ENCODE measurements at regions not wholly inside any gene's neighbourhood (a gene's known extent, or its start where the extent isn't known, plus 50 kb on each side); places are given as distances from the start of the nearest gene placed in this dataset.
"Not testable (repeated sequence)": the region's sequence is repeated elsewhere in the genome, so short reads cannot be mapped to it uniquely, and the experiment has no call there.

DNA sequence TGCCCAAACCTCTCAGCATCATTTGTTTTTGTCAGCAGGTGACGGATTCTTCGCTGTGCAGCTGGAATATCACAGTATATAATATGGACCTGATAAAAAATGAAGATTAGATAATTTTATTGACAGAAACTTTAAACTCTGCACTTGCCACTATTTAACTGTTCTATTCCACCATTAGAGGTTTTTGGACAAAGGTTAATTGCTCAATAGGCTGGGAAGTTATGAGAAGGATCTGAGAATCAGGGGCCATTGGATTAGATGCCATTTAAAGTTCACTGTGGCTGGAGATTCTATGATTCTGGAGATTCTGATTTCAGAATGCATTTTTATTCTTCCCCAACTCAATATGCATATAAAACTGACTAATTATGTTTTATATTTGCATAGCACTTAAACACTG, 59.8 kb upstream of the ANXA1 start:
- H3K27ac ChIP-seq (ENCODE audit: low read depth, low read length, poor library complexity, severe bottlenecking): no peak overlapping the region
- no peak overlapping the region for H2AFZ ChIP-seq (ENCODE audit: low read length)
- no peaks in the 10 kb centered on the region for H3K36me3 ChIP-seq (ENCODE audit: insufficient read depth, low read length)
- H3K4me1 ChIP-seq (ENCODE audit: insufficient read depth, low read length, poor library complexity, severe bottlenecking): no peaks in the 10 kb centered on the region
- intact Hi-C loops (cut with micrococcal nuclease; ENCODE audit: unreplicated experiment): no loop called here
- H3K4me3 ChIP-seq (ENCODE audit: low read depth, low read length, poor library complexity, severe bottlenecking): no peak overlapping the region
- no TSS peak for BruUV-seq (replicated peaks)
- no peak overlapping the region for H3K4me2 ChIP-seq (ENCODE audit: low read length)
- no peaks in the 10 kb centered on the region for H3K79me2 ChIP-seq (ENCODE audit: insufficient read depth, low read depth, low read length)
- ChIA-PET CTCF (ENCODE audit: unreplicated experiment) (no interaction called here), POLR2A (interaction anchor here (0.8 kb wide), 1 partner anchor 66 kb away, joined by 3 read pairs; no protein-coding TSS in a partner anchor)
- H4K20me1 ChIP-seq (ENCODE audit: insufficient read depth, low read length): no peaks in the 10 kb centered on the region
- TF ChIP-seq, protein P1, sequence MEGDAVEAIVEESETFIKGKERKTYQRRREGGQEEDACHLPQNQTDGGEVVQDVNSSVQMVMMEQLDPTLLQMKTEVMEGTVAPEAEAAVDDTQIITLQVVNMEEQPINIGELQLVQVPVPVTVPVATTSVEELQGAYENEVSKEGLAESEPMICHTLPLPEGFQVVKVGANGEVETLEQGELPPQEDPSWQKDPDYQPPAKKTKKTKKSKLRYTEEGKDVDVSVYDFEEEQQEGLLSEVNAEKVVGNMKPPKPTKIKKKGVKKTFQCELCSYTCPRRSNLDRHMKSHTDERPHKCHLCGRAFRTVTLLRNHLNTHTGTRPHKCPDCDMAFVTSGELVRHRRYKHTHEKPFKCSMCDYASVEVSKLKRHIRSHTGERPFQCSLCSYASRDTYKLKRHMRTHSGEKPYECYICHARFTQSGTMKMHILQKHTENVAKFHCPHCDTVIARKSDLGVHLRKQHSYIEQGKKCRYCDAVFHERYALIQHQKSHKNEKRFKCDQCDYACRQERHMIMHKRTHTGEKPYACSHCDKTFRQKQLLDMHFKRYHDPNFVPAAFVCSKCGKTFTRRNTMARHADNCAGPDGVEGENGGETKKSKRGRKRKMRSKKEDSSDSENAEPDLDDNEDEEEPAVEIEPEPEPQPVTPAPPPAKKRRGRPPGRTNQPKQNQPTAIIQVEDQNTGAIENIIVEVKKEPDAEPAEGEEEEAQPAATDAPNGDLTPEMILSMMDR (conservative IDR thresholded peaks at IDR 0.05; ENCODE audit: low read length): no peak
- no peak for TF ChIP-seq EZH2phosphoT487 (IDR thresholded peaks at IDR 0.05; ENCODE audit: borderline replicate concordance, low read depth, low read length)
- H3K9me2 ChIP-seq (ENCODE audit: insufficient read depth, low read length): no peaks in the 10 kb centered on the region
- no peak for DNase-seq (ENCODE audit: low spot score)
- no peaks in the 10 kb centered on the region for H3K9me3 ChIP-seq (ENCODE audit: low read length)

DNA sequence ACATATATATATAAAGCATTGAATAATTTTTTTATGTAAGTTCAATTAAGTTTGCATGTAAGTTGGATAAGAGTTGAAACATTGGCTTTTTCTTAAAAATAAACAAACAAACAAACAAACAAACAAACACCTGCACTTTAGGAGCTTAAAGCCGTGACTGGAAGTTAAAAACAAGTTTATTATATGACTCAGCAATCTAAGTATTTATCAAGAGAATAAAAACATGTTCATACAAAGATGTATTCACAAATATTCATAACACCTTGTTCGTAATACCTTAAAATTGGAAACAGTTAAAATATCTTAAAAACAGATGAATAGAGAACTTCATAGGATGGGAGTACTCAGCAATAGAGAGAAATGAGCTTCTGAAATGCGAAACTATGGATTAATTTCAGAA, 61.5 kb upstream of the ANXA1 start:
- CTCF ChIA-PET (ENCODE audit: unreplicated experiment): no interaction called here
- Histone ChIP-seq H3K27ac (ENCODE audit: low read depth, low read length, poor library complexity, severe bottlenecking) (no peak overlapping the region), H3K4me3 (ENCODE audit: low read depth, low read length, poor library complexity, severe bottlenecking) (no peak overlapping the region), H3K4me2 (ENCODE audit: low read length) (no peak overlapping the region), H3K79me2 (ENCODE audit: insufficient read depth, low read depth, low read length) (no peaks in the 10 kb centered on the region), H3K36me3 (ENCODE audit: insufficient read depth, low read length) (no peaks in the 10 kb centered on the region), H4K20me1 (ENCODE audit: insufficient read depth, low read length) (no peaks in the 10 kb centered on the region), H3K9me2 (ENCODE audit: insufficient read depth, low read length) (no peaks in the 10 kb centered on the region), H2AFZ (ENCODE audit: low read length) (no peak overlapping the region), H3K4me1 (ENCODE audit: insufficient read depth, low read length, poor library complexity, severe bottlenecking) (no peaks in the 10 kb centered on the region), H3K9me3 (ENCODE audit: low read length) (no peaks in the 10 kb centered on the region)
- no peak for DNase-seq (ENCODE audit: low spot score)
- POLR2A ChIA-PET: interaction anchor here (0.7 kb wide), 1 partner anchor 40 kb away, joined by 3 read pairs; no protein-coding TSS in a partner anchor
- no peak for TF ChIP-seq EZH2phosphoT487 (IDR thresholded peaks at IDR 0.05; ENCODE audit: borderline replicate concordance, low read depth, low read length)
- TF ChIP-seq, protein P1 (conservative IDR thresholded peaks at IDR 0.05; ENCODE audit: low read length): no peak
- BruUV-seq (replicated peaks): no TSS peak
- intact Hi-C loops (cut with micrococcal nuclease; ENCODE audit: unreplicated experiment): no loop called here

DNA sequence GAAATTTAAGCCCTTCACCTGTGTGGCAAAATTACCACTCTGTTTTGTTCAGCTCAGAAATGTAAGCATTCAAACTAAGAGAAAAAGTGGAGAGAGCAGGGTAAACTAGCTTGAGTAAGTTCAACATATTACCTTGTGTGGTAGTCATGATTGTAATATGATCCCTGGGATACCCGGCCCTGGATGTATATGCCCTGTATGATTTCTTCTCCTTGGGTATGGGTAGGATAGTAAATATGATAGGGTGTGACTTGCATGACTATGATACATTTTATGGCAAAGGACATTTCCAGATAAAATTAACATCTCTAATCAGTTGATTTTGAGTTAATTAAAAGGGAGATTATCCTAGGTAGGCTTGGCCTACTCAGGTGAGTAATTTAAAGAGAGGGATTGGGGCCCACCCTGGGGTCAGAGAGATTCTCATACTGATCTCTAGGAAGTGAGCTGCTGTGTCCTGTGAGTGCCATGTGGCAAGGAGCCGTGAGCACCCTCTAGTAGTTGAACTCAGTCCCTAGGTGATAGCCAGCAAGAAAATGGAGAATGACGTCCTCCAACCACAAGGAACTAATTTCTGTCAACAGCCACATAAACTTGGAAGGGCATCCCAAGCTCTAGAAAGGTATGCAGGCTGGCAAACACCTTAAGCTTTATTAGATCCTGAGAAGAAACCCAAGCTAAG, 62.2 kb upstream of the ANXA1 start:
- Histone ChIP-seq H3K36me3 (ENCODE audit: insufficient read depth, low read length) (no peaks in the 10 kb centered on the region), H4K20me1 (ENCODE audit: insufficient read depth, low read length) (no peaks in the 10 kb centered on the region), H2AFZ (ENCODE audit: low read length) (no peak overlapping the region), H3K4me3 (ENCODE audit: low read depth, low read length, poor library complexity, severe bottlenecking) (no peak overlapping the region), H3K9me3 (ENCODE audit: low read length) (no peaks in the 10 kb centered on the region), H3K4me1 (ENCODE audit: insufficient read depth, low read length, poor library complexity, severe bottlenecking) (no peaks in the 10 kb centered on the region), H3K4me2 (ENCODE audit: low read length) (no peak overlapping the region), H3K9me2 (ENCODE audit: insufficient read depth, low read length) (no peaks in the 10 kb centered on the region), H3K79me2 (ENCODE audit: insufficient read depth, low read depth, low read length) (no peaks in the 10 kb centered on the region), H3K27ac (ENCODE audit: low read depth, low read length, poor library complexity, severe bottlenecking) (no peak overlapping the region)
- TF ChIP-seq EZH2phosphoT487 (IDR thresholded peaks at IDR 0.05; ENCODE audit: borderline replicate concordance, low read depth, low read length): no peak
- TF ChIP-seq, protein P1 (conservative IDR thresholded peaks at IDR 0.05; ENCODE audit: low read length): no peak
- ChIA-PET CTCF (ENCODE audit: unreplicated experiment) (no interaction called here), POLR2A (interaction anchor here (0.7 kb wide), 1 partner anchor 40 kb away, joined by 3 read pairs; no protein-coding TSS in a partner anchor)
- no peak for DNase-seq (ENCODE audit: low spot score)
- no TSS peak for BruUV-seq (replicated peaks)
- intact Hi-C loops (cut with micrococcal nuclease; ENCODE audit: unreplicated experiment): loop anchor here (1.0 kb wide), 1 partner anchor 10 kb away; no protein-coding TSS in a partner anchor

DNA sequence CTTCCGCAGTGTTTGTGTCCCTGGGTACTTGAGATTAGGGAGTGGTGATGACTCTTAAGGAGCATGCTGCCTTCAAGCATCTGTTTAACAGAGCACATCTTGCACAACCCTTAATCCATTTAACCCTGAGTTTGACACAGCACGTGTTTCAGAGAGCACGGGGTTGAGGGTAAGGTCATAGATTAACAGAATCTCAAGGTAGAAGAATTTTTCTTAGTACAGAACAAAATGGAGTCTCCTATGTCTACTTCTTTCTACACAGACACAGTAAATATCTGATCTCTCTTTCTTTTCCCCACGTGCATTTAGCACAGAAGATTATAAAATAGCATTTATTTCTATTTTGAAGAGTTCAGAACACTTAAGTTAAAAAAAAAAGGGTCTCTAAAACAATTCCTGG, 63.8 kb upstream of the ANXA1 start:
- H3K79me2 ChIP-seq (ENCODE audit: insufficient read depth, low read depth, low read length); POLR2A ChIA-PET; intact Hi-C loops (cut with micrococcal nuclease; ENCODE audit: unreplicated experiment); H3K9me3 ChIP-seq (ENCODE audit: low read length); H3K36me3 ChIP-seq (ENCODE audit: insufficient read depth, low read length); H3K4me1 ChIP-seq (ENCODE audit: insufficient read depth, low read length, poor library complexity, severe bottlenecking); H3K4me3 ChIP-seq (ENCODE audit: low read depth, low read length, poor library complexity, severe bottlenecking); H3K27ac ChIP-seq (ENCODE audit: low read depth, low read length, poor library complexity, severe bottlenecking); CTCF ChIA-PET (ENCODE audit: unreplicated experiment); BruUV-seq (replicated peaks); H3K4me2 ChIP-seq (ENCODE audit: low read length); DNase-seq (ENCODE audit: low spot score); H4K20me1 ChIP-seq (ENCODE audit: insufficient read depth, low read length); H3K9me2 ChIP-seq (ENCODE audit: insufficient read depth, low read length); H2AFZ ChIP-seq (ENCODE audit: low read length): not testable (repeated sequence)
